Adrenal gland (tissue), 9 donors: ENCODE measurements at regions not wholly inside any gene's neighbourhood (a gene's known extent, or its start where the extent isn't known, plus 50 kb on each side); places are given as distances from the start of the nearest gene placed in this dataset.
"Not testable (repeated sequence)": the region's sequence is repeated elsewhere in the genome, so short reads cannot be mapped to it uniquely, and the experiment has no call there.

Experiments
- DNase-seq, 7 donors: peaks; one replicate each; pipeline ENCODE4 v3.0.0-alpha.2; 2019 to 2020
- H3K27ac ChIP-seq, 5 donors: fragments of 200-600 bp; sonication (generic) in 4 of 5; 1 replicate in 3 of 5; 2 replicates in 2 of 5; pipeline versions ENCODE4 v1.5.1 to v1.8.0; 2016 to 2020; ENCODE audit warnings: mild to moderate bottlenecking in 1 of 5
- H3K27me3 ChIP-seq: fragments of 200-600 bp; 2 replicates; pipeline ENCODE4 v1.8.0; 2021
- H3K36me3 ChIP-seq, 2 donors: fragments of 200-600 bp; replicated peaks in 1 of 2; 1 replicate in 1 of 2; 2 replicates in 1 of 2; pipeline versions ENCODE4 v1.5.1 to v1.8.0; 2018 to 2022
- H3K4me1 ChIP-seq, 2 donors: fragments of 200-600 bp; replicated peaks in 1 of 2; 1 replicate in 1 of 2; 2 replicates in 1 of 2; pipeline versions ENCODE4 v1.5.1 to v1.8.0; 2018 to 2021
- H3K4me3 ChIP-seq, 4 donors: fragments of 200-600 bp; sonication (generic) in 3 of 4; one replicate each; pipeline ENCODE4 v1.5.1; 2016 to 2018
- H3K9me3 ChIP-seq, 3 donors: fragments of 200-600 bp; sonication (generic) in 1 of 3; replicated peaks in 1 of 3; 1 replicate in 2 of 3; 2 replicates in 1 of 3; pipeline versions ENCODE4 v1.5.1 to v1.8.0; 2016 to 2021
- CTCF ChIP-seq, 6 experiments: fragments of 450-650 bp in 4 of 6; fragments of 200-600 bp in 2 of 6; sonication (generic) in 1 of 6; IDR thresholded peaks; 1 replicate in 5 of 6; 2 replicates in 1 of 6; pipeline versions ENCODE4 v1.5.1 to v1.8.0; 2016 to 2021; ENCODE audit warnings: antibody characterized with exemption in 6 of 6, mild to moderate bottlenecking in 2 of 6, moderate library complexity in 1 of 6
- POLR2A ChIP-seq, 2 donors: fragments of 450-650 bp; IDR thresholded peaks; one replicate each; pipeline ENCODE4 v1.6.1; 2017; ENCODE audit warnings: antibody characterized with exemption in 2 of 2, mild to moderate bottlenecking in 2 of 2, moderate library complexity in 1 of 2
- WGBS, 4 donors: extraction: QIAGEN DNeasy Blood & Tissue Kit in 2 of 4; methylation state at CpG; one replicate each; pipeline versions ENCODE4 v1.1.5 to v1.1.7; 2013 to 2017; 5-methylcytosine and 5-hydroxymethylcytosine counted together
- intact Hi-C, 2 donors: fragments of 100-400 bp; cut with DNase I; formaldehyde crosslinking; loops; one replicate each; pipeline versions ENCODE4 v1.14.1 to v1.15.0; 2022 to 2023
- donor health status: healthy with polysubstance abuse.
- donor health status: Bipolar disorder and iron deficiency.
- donor health status: DM: yes; HTN: yes; CAD: no.
- donor health status: DM: no; HTN: no; CAD: no.
- donor health status: DM: no; HTN: no; CAD: no.

GRCh38 chr12:91741932-91742331 lies 403.7 kb downstream of the BTG1 start:
- TF ChIP-seq POLR2A (IDR thresholded peaks at IDR 0.05) (no peak), CTCF (IDR thresholded peaks at IDR 0.05) (no peak)
- Histone ChIP-seq H3K9me3 (no peaks in the 10 kb centered on the region), H3K27ac (no peak overlapping the region), H3K4me1 (no peaks in the 10 kb centered on the region), H3K36me3 (no peaks in the 10 kb centered on the region), H3K4me3 (no peak overlapping the region), H3K27me3 (no peaks in the 10 kb centered on the region)
- WGBS, 4 donors = 89 to 96% (median 93%) methylated on average over 2 of the region's 2 CpGs
- intact Hi-C loops = no loop called here
- DNase-seq = no peak

- H3K4me3 ChIP-seq, H3K4me1 ChIP-seq, H3K36me3 ChIP-seq, H3K27me3 ChIP-seq, H3K9me3 ChIP-seq, intact Hi-C loops, H3K27ac ChIP-seq, DNase-seq: not testable (repeated sequence)
- WGBS, 4 donors = 83 to 91% (median 84%) methylated on average over 1 of the region's 1 CpG
These were observed 411.8 kb downstream of the BTG1 start for GRCh38 chr12:91733846-91734245.

GRCh38 chr12:91732086-91732485 lies 413.6 kb downstream of the BTG1 start:
- H3K27ac ChIP-seq = no peak overlapping the region
- no peaks in the 10 kb centered on the region for H3K36me3 ChIP-seq
- no peaks in the 10 kb centered on the region for H3K27me3 ChIP-seq
- no peaks in the 10 kb centered on the region for H3K4me1 ChIP-seq
- intact Hi-C loops = no loop called here
- H3K9me3 ChIP-seq = no peaks in the 10 kb centered on the region
- no peak for DNase-seq
- TF ChIP-seq POLR2A (IDR thresholded peaks at IDR 0.05) (no peak), CTCF (IDR thresholded peaks at IDR 0.05) (no peak)
- no peak overlapping the region for H3K4me3 ChIP-seq
- WGBS, 4 donors = 19 to 53% (median 35%) methylated on average over 1 of the region's 1 CpG

GRCh38 chr12:91729543-91729942 lies 416.1 kb downstream of the BTG1 start:
- WGBS, 4 donors = 86 to 99% (median 95%) methylated on average over 4 of the region's 4 CpGs
- no peak for DNase-seq
- Histone ChIP-seq H3K27ac (no peak overlapping the region), H3K36me3 (no peaks in the 10 kb centered on the region), H3K27me3 (no peaks in the 10 kb centered on the region), H3K4me3 (no peak overlapping the region), H3K4me1 (peaks cover 0 to 9% of the 10 kb centered on the region in 2 donors), H3K9me3 (no peaks in the 10 kb centered on the region)
- intact Hi-C loops = no loop called here
- TF ChIP-seq POLR2A (IDR thresholded peaks at IDR 0.05) (no peak), CTCF (IDR thresholded peaks at IDR 0.05) (no peak)

- peaks cover 0 to 9% of the 10 kb centered on the region in 2 donors for H3K4me1 ChIP-seq
- H3K36me3 ChIP-seq = no peaks in the 10 kb centered on the region
- TF ChIP-seq POLR2A (IDR thresholded peaks at IDR 0.05) (no peak), CTCF (IDR thresholded peaks at IDR 0.05) (no peak)
- intact Hi-C loops = no loop called here
- H3K4me3 ChIP-seq = no peak overlapping the region
- DNase-seq = no peak
- H3K27ac ChIP-seq = no peak overlapping the region
- H3K27me3 ChIP-seq = no peaks in the 10 kb centered on the region
- H3K9me3 ChIP-seq = no peaks in the 10 kb centered on the region
These were observed 422.5 kb downstream of the BTG1 start for GRCh38 chr12:91723191-91723590.
